HS-27A (cell line): ENCODE measurements at regions not wholly inside any gene's neighbourhood (a gene's known extent, or its start where the extent isn't known, plus 50 kb on each side); places are given as distances from the start of the nearest gene placed in this dataset.

ENCODE experiments used
- DNase-seq: peaks from one replicate; pipeline ENCODE4 v3.0.0-alpha.2; 2012; ENCODE audit warnings: low read depth, missing footprints

GRCh38 chr18:75660932-75661331 lies 233.4 kb upstream of the SMIM21 start:
- no peak for DNase-seq

DNA sequence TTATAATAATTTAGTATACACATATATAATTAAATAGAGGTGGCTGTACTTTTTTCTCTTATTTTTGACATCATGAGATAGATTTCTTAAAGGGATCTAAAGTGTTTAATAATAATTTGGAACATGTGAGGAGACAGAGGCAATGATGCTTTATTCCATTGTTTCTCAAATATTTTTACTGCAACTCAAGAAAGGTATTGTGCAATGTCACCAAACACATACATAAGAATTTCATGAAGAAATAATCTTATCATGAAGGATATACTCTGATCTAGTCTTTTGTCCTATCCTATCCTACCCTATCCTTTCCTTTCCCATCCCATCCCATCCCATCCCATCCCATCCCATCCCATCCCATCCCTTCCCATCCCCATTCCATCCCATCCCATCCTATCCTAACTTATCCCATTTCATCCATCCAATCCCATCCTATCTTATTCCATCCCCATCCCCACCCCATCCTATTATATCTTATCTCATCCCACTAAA lies 232.1 kb upstream of the SMIM21 start:
- no peak for DNase-seq

- no peak for DNase-seq
These were observed 230.8 kb upstream of the SMIM21 start for GRCh38 chr18:75658330-75658729.

DNA sequence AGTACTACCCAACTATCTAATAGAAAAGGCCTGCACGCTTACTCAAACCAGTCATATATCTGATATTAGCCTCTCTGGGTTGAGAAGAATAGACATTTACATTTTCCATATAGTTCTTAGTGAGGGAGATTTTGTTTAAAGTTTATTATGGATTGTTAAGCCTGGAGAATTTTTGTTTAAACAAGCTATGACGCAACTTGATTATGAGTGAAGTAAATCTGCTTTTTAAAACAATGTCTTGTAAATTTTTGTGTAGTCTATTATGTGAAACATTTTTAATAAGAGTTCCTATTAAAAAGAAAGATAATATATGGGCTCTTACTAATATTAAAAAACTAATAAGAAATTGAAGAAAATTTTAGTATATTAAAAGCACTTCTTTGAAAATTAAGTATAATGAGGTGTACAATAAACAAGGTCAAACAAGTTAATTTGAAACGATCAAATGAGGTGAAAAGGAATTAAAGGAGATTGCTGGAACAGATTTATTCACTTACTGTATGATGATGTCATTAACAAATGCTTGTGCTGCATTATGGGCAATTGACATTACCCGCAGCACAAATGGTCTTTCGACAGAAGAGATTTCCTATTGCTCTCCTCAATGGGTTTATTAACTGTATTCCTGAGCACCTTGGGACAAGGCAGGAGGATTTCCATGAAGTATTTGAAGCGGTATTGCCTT lies 229.2 kb upstream of the SMIM21 start:
- DNase-seq, result no peak

DNA sequence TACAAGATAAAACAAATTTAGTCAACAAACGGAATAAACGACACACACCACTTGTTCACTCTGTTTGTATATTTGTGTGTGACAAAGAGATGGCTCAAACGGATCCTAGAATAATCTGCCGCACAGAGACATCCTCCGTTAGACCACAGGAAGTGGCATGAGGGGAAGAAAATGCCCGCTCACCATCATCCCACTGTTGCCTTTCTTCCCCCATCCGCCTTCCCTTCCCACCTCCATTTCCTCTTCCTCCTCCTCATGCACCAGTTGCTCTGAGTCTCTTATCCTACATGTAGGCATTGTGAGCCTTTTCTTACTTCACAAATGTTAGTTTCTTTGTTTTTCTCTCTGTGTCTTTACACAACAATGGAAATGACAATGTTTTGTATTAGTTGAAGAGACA lies 228.5 kb upstream of the SMIM21 start:
- no peak for DNase-seq

- no peak for DNase-seq
These were observed 227.6 kb upstream of the SMIM21 start for GRCh38 chr18:75654851-75655751.

DNA sequence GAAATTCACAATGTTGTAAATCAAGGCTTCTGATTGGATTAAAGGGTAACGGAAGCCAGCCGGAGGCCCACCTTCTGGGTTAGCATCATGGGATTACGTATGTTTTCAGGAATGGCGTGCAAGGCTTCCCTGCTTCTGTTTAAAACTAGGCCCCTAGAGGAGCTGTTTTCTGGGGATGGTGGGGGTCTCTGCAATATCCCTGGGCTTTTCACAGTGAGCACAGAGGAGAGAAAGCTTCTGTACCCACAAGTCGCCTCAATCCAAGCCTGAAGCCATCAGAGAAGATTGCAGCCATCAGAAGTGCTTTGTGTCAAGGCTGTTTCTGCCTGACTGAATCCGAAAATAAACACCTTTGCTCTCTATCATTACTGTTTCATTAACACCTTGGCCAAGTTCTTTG lies 226.9 kb upstream of the SMIM21 start:
- DNase-seq, result no peak

DNA sequence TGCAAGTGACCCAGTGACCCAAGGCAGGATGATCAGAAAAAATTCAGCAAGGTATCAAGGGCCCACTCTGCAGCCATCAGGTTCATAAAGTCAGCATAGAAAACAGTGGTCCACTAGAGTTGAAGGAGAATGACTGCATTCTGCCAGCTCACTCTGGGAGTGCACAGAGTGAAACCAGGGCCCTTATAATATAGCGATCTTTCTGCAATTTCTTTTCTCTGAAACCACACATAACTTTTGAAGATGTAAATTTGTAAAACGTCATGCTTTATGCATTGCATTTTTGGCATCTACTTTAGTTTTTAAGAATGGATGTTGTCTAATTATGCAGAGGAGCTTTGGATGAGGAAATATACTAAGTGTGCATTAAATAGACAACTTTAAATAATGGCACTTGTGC lies 225.0 kb upstream of the SMIM21 start:
- DNase-seq, result no peak

DNA sequence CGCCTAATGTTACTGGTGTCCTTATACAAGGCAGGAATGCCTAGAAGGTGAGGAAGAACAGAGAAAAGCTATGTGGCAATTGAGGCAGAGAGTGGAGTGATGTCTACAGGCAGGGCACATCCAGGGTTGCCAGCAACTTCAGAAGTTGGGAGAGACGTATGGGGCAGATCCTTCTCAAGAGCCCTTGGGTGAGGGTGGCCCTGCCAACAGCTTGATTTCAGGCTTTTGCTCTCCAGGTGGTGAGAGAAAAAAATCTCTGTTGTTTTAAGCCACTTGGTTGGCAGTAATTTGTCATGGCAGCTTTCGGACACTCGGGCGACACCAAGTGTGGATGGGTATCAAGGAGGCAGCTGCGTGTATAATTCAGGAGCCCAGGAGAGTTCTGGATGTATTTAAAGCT lies 217.4 kb upstream of the SMIM21 start:
- no peak for DNase-seq

- no peak for DNase-seq
These were observed 215.6 kb upstream of the SMIM21 start for GRCh38 chr18:75643083-75643482.

- no peak for DNase-seq
These were observed 211.9 kb upstream of the SMIM21 start for GRCh38 chr18:75639472-75639831.

GRCh38 chr18:75638776-75639471 lies 211.4 kb upstream of the SMIM21 start:
- no peak for DNase-seq

DNA sequence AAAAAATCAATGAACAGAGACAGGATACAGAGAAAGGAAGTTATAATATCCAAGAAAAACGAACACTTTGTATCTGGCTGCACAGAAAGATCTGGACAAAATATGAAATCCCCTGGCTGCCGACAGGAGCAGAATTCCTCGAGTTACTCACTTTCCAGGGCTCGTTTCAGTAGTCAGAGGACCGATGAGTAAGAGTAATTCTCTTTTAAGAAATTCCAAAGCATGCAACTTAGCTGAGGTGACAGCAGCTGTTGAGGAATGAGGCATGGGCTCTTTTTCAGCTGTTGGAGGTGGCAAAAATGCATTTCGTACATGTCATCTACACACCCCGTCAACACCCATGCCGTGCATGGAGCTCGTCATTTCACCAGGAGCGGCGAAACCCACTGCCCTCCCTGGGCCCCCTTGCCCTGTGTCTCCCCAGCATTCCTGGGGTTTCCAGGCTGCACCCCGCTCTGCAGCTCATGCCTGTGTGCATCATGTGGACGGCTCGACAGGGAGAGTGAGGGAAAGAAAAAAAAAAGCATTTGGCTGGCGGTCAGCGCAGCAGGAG lies 210.8 kb upstream of the SMIM21 start:
- DNase-seq, result no peak

DNA sequence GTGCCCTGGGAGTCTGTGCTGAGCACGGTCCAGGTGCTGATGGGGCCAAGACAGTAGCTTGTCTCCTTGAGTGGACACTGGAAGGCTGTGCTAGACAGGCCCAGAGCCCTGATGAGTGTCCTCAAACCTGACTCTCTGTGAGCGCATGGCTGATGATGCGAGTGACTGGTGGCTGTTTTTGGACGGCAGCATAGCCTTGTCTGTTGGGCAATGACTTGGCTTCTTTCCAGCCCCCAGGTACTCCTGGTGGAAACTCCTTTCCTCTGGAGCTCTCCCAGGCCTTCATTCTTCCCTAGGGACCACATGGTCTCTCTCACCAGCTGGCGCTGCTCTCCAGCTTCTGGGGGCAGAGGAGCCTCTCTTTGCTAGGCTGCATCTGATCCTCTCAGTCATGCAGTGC lies 207.6 kb upstream of the SMIM21 start:
- no peak for DNase-seq

- no peak for DNase-seq
These were observed 198.5 kb upstream of the SMIM21 start for GRCh38 chr18:75625966-75626365.

- DNase-seq, result no peak
These were observed 197.4 kb upstream of the SMIM21 start for GRCh38 chr18:75624869-75625268.

- no peak for DNase-seq
These were observed 194.3 kb upstream of the SMIM21 start for GRCh38 chr18:75621818-75622217.

DNA sequence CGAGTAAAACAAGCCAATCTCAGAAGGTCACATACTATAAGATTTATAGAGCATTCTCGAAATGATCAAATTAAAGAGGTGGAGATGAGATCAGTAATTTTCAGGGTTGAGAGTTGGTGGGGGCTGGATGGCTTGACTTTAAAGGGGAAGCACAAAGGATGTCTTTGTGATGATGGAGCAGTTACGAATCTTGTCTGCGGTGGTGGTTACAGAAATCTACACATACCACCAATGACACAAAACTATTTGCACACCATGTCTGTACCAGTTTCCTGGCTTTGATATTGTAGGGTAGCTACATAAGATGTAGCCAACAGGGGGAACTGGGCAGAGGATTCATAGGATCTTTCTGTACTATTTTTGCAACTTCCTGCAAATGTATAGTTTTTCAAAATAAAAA lies 190.6 kb upstream of the SMIM21 start:
- no peak for DNase-seq

- DNase-seq, result no peak
These were observed 185.0 kb upstream of the SMIM21 start for GRCh38 chr18:75612456-75612855.

DNA sequence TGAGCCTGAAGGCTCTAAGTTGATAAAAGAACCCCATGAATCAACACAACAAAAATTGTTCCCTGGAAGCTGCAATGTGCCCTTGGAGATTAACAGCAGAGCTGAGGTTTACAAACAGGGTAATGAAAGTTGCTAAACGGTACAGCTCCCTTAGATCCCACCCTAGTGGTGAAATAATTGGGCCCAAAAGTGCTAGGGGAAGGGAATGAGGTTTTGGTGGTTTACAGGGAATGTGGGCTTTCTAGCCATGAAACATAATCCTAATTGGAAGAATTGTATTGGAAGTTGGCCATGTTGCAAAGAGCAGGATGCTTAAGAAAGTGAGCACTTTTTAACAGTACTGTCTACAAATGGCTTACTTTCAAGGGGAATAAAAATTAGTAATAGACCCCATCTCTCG lies 180.2 kb upstream of the SMIM21 start:
- no peak for DNase-seq

GRCh38 chr18:75592527-75592926 lies 165.0 kb upstream of the SMIM21 start:
- DNase-seq, result no peak

- no peak for DNase-seq
These were observed 160.9 kb upstream of the SMIM21 start for GRCh38 chr18:75588412-75588811.

DNA sequence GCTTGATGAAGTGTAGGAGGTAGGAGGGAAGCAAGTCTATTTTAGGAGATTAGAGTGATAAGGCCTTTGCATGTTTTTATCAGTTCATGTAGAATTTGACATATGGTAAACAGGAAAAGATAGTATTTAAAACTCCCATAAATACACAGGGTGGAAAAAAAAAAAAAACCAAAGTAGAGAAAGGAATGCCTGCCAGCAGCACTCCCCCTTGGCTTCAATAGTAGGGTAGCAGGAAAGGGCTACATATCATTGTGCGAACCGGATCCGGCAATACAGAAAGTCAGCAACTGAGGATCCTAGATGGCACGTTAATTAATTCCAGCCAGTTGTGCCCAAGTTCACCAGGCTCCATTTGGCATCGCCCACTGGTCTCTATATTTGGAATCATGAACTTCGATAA lies 159.6 kb upstream of the SMIM21 start:
- no peak for DNase-seq
